Activated CD8-positive, alpha-beta T cell treated with anti-CD3 and anti-CD28 coated beads for 36 hours (primary cell): ENCODE measurements at regions not wholly inside any gene's neighbourhood (a gene's known extent, or its start where the extent isn't known, plus 50 kb on each side); places are given as distances from the start of the nearest gene placed in this dataset.

Experiments
- ATAC-seq: fragments of 200-7000 bp; cut with Tn5 transposase; one replicate; pipeline ENCODE4 v1.10.0; 2021; ENCODE audit warnings: mild to moderate bottlenecking, moderate library complexity
- CTCF ChIA-PET: fragments of 350-600 bp; sonication (Branson Sonifier 250); formaldehyde crosslinking; loops from one replicate; lab custom pipeline; 2021; ENCODE audit warnings: antibody characterized with exemption; lab: Charles Lee
- POLR2A ChIA-PET: fragments of 350-600 bp; sonication (Branson Sonifier 250); formaldehyde crosslinking; loops from one replicate; lab custom pipeline; 2021; ENCODE audit warnings: antibody characterized with exemption; lab: Charles Lee
- DNase-seq: peaks from one replicate; pipeline ENCODE4 v3.0.0-alpha.2; 2020
- H3K27ac Mint-ChIP-seq: one replicate; pipeline ENCODE4 v1.8.0; 2021; ENCODE audit warnings: mild to moderate bottlenecking, mixed read lengths
- H3K27me3 Mint-ChIP-seq: one replicate; pipeline ENCODE4 v1.8.0; 2021; ENCODE audit warnings: mixed read lengths
- H3K36me3 Mint-ChIP-seq: one replicate; pipeline ENCODE4 v1.8.0; 2021; ENCODE audit warnings: low read depth, mixed read lengths
- H3K4me1 Mint-ChIP-seq: one replicate; pipeline ENCODE4 v1.8.0; 2021; ENCODE audit warnings: low read depth, mixed read lengths
- H3K4me3 Mint-ChIP-seq: one replicate; pipeline ENCODE4 v1.8.0; 2021; ENCODE audit warnings: mild to moderate bottlenecking, moderate library complexity, mixed read lengths
- H3K9me3 Mint-ChIP-seq: one replicate; pipeline ENCODE4 v1.8.0; 2021; ENCODE audit warnings: mixed read lengths
- intact Hi-C: fragments of 100-400 bp; cut with micrococcal nuclease; formaldehyde crosslinking; loops from one replicate; pipeline ENCODE4 v1.10.0; 2022
- TF ChIP-seq, protein P1 (sequence below): fragments of 200-600 bp; IDR thresholded peaks from one replicate; pipeline ENCODE4 v1.8.0; 2022; ENCODE audit warnings: antibody characterized with exemption, mild to moderate bottlenecking

DNA sequence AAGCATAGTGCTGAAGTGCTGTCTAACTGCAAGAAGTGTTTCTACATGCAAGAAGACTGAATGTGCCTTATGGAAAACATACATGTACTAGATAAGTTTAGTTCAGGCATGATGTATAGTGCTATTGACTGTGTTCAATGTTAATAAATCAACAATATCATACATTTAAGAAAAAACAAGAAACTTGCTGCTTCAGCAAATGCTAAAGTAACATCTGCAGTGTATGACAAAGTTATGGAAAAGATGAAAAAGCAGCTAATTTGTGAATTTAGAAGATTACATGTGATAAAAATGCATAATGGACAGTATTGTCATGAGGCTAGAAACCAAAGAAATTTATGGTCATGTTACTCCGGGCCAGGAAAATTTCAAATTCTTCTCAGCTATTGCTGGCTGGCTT lies 174.9 kb upstream of the SPTLC3 start:
- intact Hi-C loops, result no loop called here
- TF ChIP-seq, protein P1, sequence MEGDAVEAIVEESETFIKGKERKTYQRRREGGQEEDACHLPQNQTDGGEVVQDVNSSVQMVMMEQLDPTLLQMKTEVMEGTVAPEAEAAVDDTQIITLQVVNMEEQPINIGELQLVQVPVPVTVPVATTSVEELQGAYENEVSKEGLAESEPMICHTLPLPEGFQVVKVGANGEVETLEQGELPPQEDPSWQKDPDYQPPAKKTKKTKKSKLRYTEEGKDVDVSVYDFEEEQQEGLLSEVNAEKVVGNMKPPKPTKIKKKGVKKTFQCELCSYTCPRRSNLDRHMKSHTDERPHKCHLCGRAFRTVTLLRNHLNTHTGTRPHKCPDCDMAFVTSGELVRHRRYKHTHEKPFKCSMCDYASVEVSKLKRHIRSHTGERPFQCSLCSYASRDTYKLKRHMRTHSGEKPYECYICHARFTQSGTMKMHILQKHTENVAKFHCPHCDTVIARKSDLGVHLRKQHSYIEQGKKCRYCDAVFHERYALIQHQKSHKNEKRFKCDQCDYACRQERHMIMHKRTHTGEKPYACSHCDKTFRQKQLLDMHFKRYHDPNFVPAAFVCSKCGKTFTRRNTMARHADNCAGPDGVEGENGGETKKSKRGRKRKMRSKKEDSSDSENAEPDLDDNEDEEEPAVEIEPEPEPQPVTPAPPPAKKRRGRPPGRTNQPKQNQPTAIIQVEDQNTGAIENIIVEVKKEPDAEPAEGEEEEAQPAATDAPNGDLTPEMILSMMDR, result no peak
- DNase-seq (no peak), ATAC-seq (no peak)
- Mint-ChIP-seq H3K9me3 (peaks cover 2% of the 10 kb centered on the region), H3K4me1 (no peaks in the 10 kb centered on the region), H3K36me3 (no peaks in the 10 kb centered on the region), H3K4me3 (no peak overlapping the region), H3K27me3 (no peaks in the 10 kb centered on the region), H3K27ac (no peak overlapping the region)
- POLR2A ChIA-PET, result no interaction called here
- CTCF ChIA-PET, result no interaction called here

DNA sequence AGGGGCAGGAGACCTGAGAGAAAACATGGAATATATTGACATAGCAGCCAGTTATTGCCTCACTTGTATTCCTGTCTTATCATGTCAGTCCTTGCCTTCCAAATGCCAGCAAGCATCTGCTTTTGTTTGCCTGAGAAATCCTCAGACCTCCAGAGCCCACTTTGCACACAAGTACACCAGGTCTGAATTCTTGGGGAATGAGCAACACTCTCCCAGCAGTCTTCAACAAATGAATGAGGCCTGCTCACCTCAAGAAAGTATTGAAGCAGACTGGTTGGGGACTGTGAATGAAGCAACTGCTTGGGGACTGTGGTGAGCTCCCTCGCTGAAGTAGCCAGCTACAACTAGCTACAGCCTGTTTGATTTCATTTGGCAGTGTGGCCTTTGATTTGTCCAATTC lies 172.8 kb upstream of the SPTLC3 start:
- Mint-ChIP-seq H3K27ac (no peak overlapping the region), H3K36me3 (no peaks in the 10 kb centered on the region), H3K27me3 (no peaks in the 10 kb centered on the region), H3K9me3 (no peaks in the 10 kb centered on the region), H3K4me1 (no peaks in the 10 kb centered on the region), H3K4me3 (no peak overlapping the region)
- CTCF ChIA-PET, result no interaction called here
- intact Hi-C loops, result no loop called here
- TF ChIP-seq, protein P1, result no peak
- DNase-seq (no peak), ATAC-seq (no peak)
- POLR2A ChIA-PET, result no interaction called here

DNA sequence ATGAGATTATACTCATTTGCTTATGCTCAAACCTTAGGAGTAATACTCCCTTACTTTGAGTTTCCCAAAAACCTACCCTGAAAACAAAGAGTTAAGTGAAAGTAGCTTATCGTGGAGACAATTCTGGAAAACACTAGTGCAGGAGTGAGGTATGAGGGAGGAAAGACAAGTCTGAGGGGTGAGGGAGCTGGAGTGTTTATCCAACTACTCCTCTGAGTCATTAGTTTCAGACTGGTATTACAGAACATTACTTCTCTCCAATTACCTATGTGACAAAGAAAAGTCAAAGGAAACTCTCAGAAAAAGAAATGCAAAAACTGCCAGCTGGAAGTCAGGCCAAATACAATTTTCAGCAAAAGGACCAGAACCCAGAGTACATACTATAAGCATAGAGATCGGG lies 171.1 kb upstream of the SPTLC3 start:
- ATAC-seq (no peak), DNase-seq (no peak)
- Mint-ChIP-seq H3K27ac (no peak overlapping the region), H3K27me3 (no peaks in the 10 kb centered on the region), H3K36me3 (no peaks in the 10 kb centered on the region), H3K9me3 (no peaks in the 10 kb centered on the region), H3K4me3 (no peak overlapping the region), H3K4me1 (no peaks in the 10 kb centered on the region)
- TF ChIP-seq, protein P1, result no peak
- POLR2A ChIA-PET, result no interaction called here
- CTCF ChIA-PET, result interaction anchor here (0.9 to 2.4 kb wide), 3 partner anchors 11 to 16 kb away, joined by 3 to 6 read pairs (median 3); no protein-coding TSS in a partner anchor
- intact Hi-C loops, result no loop called here

DNA sequence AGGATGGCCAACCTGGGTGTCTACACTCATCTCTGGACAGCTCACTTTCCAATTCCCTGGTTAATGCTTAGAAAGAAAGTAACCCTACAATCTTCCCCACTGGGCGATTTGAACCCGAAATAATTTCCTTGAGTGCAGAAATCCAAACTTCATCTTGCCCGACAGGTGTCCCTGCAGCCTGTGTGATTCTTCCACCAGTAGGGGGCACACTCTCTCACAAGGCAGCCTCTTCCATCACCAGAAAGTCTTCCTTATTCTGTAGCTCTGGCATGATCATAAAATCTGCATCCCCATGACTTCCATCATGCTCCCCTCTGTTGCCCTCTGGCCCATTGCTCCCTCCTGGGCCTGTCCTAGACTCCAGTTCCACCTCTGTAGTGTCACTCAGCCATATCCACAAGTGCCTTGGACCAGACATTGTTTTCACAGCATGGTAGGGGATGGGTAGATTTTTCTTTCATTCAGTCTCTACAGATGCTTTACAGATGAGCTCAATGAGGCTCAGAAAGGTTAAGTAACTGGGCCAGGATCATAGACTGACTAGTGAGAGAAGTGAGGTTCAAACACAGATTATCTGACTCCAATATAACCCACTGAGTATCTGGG lies 170.4 kb upstream of the SPTLC3 start:
- H3K27ac Mint-ChIP-seq, result no peak overlapping the region
- TF ChIP-seq, protein P1, result no peak
- intact Hi-C loops, result no loop called here
- no peaks in the 10 kb centered on the region for H3K36me3 Mint-ChIP-seq
- no peaks in the 10 kb centered on the region for H3K27me3 Mint-ChIP-seq
- peak; percentile 2 for DNase-seq
- ATAC-seq, result no peak
- H3K9me3 Mint-ChIP-seq, result no peaks in the 10 kb centered on the region
- no peaks in the 10 kb centered on the region for H3K4me1 Mint-ChIP-seq
- ChIA-PET CTCF (interaction anchor here (0.5 to 2.4 kb wide), 3 partner anchors 10 to 1361 kb away, joined by 3 to 6 read pairs (median 3); no protein-coding TSS in a partner anchor), POLR2A (no interaction called here)
- H3K4me3 Mint-ChIP-seq, result no peak overlapping the region

DNA sequence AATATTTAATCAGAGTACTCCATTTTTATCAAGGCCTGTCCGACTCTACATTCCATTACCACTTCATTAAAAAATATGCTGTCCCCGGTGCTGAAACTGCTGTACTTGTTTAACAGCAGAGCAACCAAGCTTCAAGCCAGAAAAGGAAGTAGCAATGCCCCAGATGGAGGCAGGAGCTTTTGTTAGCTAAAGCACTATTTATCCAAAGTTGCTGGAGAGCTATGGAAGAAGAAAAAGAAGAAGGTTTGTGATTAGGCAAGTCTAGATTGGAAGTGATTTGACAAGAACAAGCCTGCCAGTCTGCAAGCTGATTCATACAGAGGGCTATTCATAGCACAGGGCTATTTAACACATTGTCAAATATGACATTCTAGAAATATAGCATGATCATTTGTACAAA lies 160.9 kb upstream of the SPTLC3 start:
- no peak for ATAC-seq
- Mint-ChIP-seq H3K4me3 (no peak overlapping the region), H3K27ac (no peak overlapping the region), H3K36me3 (no peaks in the 10 kb centered on the region), H3K9me3 (no peaks in the 10 kb centered on the region), H3K4me1 (no peaks in the 10 kb centered on the region), H3K27me3 (peaks cover 3% of the 10 kb centered on the region)
- ChIA-PET CTCF (interaction anchor here (1.4 kb wide), 1 partner anchor 9 kb away, joined by 6 read pairs; no protein-coding TSS in a partner anchor), POLR2A (no interaction called here)
- TF ChIP-seq, protein P1, result no peak
- DNase-seq, result no peak
- intact Hi-C loops, result no loop called here
